Kidney (tissue), 13 donors: ENCODE measurements at regions not wholly inside any gene's neighbourhood (a gene's known extent, or its start where the extent isn't known, plus 50 kb on each side); places are given as distances from the start of the nearest gene placed in this dataset.

Experiments
- DNase-seq, 5 donors: peaks; one replicate each; pipeline ENCODE4 v3.0.0-alpha.2; 2013 to 2020
- FAIRE-seq: peaks from 2 replicates; lab custom pipeline; 2012; peaks lifted over from hg19 to GRCh38; lab: Jason Lieb, UNC
- H3K27ac ChIP-seq, 2 donors: one replicate each; pipeline ENCODE4 v1.7.0; 2013; ENCODE audit warnings: low read depth in 2 of 2, low read length in 2 of 2, inconsistent platforms in 1 of 2
- H3K27me3 ChIP-seq: one replicate; pipeline ENCODE4 v1.7.1; 2013; ENCODE audit warnings: low read length, inconsistent platforms; ENCODE audit not compliant: control insufficient read depth, insufficient read depth
- H3K36me3 ChIP-seq, 3 donors: one replicate each; pipeline versions ENCODE4 v1.7.0 to v1.7.1; 2013; ENCODE audit warnings: low read length in 3 of 3, control low read depth in 1 of 3, inconsistent platforms in 1 of 3; ENCODE audit not compliant: insufficient read depth in 3 of 3, control insufficient read depth in 2 of 3
- H3K4me1 ChIP-seq, 3 donors: one replicate each; pipeline versions ENCODE4 v1.7.0 to v1.7.1; 2013; ENCODE audit warnings: low read length in 3 of 3, inconsistent platforms in 1 of 3, low read depth in 1 of 3; ENCODE audit not compliant: control insufficient read depth in 2 of 3, insufficient read depth in 2 of 3
- H3K4me3 ChIP-seq, 3 donors: one replicate each; pipeline versions ENCODE4 v1.7.0 to v1.8.1; 2013; ENCODE audit warnings: low read length in 3 of 3, control low read depth in 1 of 3, inconsistent platforms in 1 of 3
- H3K9ac ChIP-seq, 3 donors: one replicate each; pipeline versions ENCODE4 v1.7.0 to v1.7.1; 2013; ENCODE audit warnings: low read length in 3 of 3, control low read depth in 1 of 3, inconsistent platforms in 1 of 3
- H3K9me3 ChIP-seq, 3 donors: one replicate each; pipeline versions ENCODE4 v1.7.0 to v1.7.1; 2013; ENCODE audit warnings: low read length in 3 of 3, control low read depth in 1 of 3, inconsistent platforms in 1 of 3; ENCODE audit not compliant: control insufficient read depth in 2 of 3, insufficient read depth in 1 of 3
- intact Hi-C: fragments of 100-400 bp; cut with DNase I; formaldehyde crosslinking; loops from one replicate; pipeline ENCODE4 v1.11.1; 2022
- TF ChIP-seq, protein P1 (sequence below): IDR thresholded peaks from 3 replicates; pipeline ENCODE4 v1.5.1; 2012; ENCODE audit warnings: mild to moderate bottlenecking, moderate library complexity, borderline replicate concordance; ENCODE audit not compliant: insufficient read depth; ENCODE audit errors: extremely low read depth
- donor health status: control.
- donor health status: control.
- donor health status: control.
- donor health status: control.
- donor health status: control.
- donor health status: DM: yes; HTN: yes; CAD: no.
- donor health status: Normal renal cell carcinoma (clear cell type).

DNA sequence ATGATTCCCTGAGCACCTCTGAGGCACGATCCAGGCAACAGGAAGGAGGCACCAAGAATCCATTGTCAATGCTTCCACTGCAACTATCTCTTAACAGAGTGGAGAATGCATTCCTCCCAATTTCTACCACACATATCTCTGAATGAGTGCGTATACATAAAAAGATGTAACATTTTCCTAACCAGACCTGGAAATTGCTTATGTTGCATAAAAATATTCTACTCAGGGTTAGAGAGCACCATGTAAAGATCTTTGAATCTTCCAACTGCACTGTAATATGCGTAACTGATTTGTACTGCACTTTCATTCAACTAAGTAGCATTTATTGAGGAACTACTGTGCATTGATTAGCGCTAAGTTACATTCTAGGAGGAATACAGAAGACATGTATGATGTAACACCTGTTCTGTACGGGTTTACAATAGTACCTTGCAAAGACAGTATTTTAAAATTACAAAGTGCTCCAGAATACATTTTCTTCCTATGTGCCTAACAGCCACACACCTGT lies 237.8 kb downstream of the EBLN2 start:
- DNase-seq (no peak), FAIRE-seq (no peak)
- intact Hi-C loops = no loop called here
- H3K4me1 ChIP-seq = no peaks in the 10 kb centered on the region
- H3K27ac ChIP-seq = no peak overlapping the region
- H3K9me3 ChIP-seq = no peaks in the 10 kb centered on the region
- H3K36me3 ChIP-seq = no peaks in the 10 kb centered on the region
- no peak overlapping the region for H3K9ac ChIP-seq
- H3K27me3 ChIP-seq = no peaks in the 10 kb centered on the region
- no peak overlapping the region for H3K4me3 ChIP-seq
- TF ChIP-seq, protein P1, sequence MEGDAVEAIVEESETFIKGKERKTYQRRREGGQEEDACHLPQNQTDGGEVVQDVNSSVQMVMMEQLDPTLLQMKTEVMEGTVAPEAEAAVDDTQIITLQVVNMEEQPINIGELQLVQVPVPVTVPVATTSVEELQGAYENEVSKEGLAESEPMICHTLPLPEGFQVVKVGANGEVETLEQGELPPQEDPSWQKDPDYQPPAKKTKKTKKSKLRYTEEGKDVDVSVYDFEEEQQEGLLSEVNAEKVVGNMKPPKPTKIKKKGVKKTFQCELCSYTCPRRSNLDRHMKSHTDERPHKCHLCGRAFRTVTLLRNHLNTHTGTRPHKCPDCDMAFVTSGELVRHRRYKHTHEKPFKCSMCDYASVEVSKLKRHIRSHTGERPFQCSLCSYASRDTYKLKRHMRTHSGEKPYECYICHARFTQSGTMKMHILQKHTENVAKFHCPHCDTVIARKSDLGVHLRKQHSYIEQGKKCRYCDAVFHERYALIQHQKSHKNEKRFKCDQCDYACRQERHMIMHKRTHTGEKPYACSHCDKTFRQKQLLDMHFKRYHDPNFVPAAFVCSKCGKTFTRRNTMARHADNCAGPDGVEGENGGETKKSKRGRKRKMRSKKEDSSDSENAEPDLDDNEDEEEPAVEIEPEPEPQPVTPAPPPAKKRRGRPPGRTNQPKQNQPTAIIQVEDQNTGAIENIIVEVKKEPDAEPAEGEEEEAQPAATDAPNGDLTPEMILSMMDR = no peak

DNA sequence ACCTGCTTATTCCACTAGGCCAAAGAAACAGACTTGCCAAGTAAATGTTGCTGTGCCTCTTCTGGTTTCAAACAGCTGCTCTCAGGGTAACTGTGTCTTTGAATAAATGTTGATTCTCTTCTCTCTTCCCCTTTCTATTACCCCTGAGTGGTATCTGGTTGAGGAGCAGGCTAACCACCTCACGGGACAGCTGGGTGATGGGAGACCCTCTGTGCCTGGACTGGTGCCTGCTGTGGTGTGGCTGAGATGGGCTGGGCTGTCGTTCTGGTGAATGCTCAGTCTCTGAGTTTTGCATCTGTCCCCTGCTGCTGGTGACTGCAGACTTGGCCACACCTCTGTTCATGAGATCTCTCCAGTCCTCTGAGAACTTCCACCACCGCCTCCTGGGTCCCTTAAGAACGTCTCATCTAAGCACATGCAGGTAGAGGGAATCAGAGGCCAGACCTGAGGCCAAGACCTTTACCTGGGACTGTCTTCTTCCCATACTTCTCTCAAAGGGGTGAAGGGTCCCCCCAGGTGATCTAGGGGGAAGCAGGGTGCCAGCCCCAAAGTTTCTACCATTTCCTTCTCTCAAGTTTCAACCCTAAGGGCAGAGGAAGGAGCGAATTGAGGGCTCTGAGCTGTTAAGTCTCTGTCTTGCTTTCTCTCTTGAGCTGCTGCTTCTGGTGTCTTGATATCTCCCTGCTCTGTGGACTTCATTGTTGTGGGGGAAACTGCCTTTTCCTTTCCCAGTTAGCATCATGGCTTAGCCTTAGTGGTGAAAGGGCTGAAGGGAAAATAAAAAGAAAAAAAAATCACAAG lies 252.9 kb downstream of the EBLN2 start:
- TF ChIP-seq, protein P1 = no peak
- DNase-seq (no peak), FAIRE-seq (no peak)
- Histone ChIP-seq H3K27me3 (no peaks in the 10 kb centered on the region), H3K4me1 (no peaks in the 10 kb centered on the region), H3K9ac (no peak overlapping the region), H3K9me3 (no peaks in the 10 kb centered on the region), H3K4me3 (no peak overlapping the region), H3K36me3 (no peaks in the 10 kb centered on the region), H3K27ac (no peak overlapping the region)
- intact Hi-C loops = no loop called here

DNA sequence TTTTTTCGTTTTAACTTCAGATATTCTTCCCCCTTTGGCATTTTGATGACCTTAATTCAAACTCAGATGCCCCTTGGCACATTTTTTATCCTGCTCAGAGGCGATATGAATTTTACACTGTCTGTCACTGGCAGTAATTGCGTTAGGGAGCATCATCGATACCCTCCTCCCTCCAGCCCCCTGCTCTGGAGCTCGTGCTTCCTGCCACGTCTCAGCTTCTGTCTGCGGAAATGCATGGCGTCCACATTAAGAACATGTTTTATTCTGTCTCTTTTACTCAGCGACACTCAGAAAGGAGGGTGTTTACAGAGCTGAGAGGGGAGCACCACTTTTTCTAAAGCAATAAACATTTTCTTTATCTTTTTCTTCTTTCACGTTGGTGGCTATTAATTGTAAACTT lies 254.2 kb downstream of the EBLN2 start:
- intact Hi-C loops = no loop called here
- H3K36me3 ChIP-seq = no peaks in the 10 kb centered on the region
- no peak for FAIRE-seq
- TF ChIP-seq, protein P1 = no peak
- H3K9me3 ChIP-seq = no peaks in the 10 kb centered on the region
- no peaks in the 10 kb centered on the region for H3K4me1 ChIP-seq
- H3K27ac ChIP-seq = no peak overlapping the region
- DNase-seq = peak in 1 of 5 donors; percentile 47
- no peak overlapping the region for H3K9ac ChIP-seq
- no peak overlapping the region for H3K4me3 ChIP-seq
- H3K27me3 ChIP-seq = no peaks in the 10 kb centered on the region
